A549 (cell line): ENCODE measurements at regions not wholly inside any gene's neighbourhood (a gene's known extent, or its start where the extent isn't known, plus 50 kb on each side); places are given as distances from the start of the nearest gene placed in this dataset.

ENCODE experiments used
- ATAC-seq, 2 experiments: fragments of 200-7000 bp in 1 of 2; fragments of >200 bp in 1 of 2; cut with Nextera tagmentation in 1 of 2; cut with Tn5 transposase in 1 of 2; 3 replicates each; pipeline versions ENCODE4 v1.8.0 to v1.9.1; 2018 to 2020; ENCODE audit warnings: mild to moderate bottlenecking in 1 of 2, moderate library complexity in 1 of 2
- CTCF ChIA-PET: fragments of 300-600 bp; sonication (Branson Sonifier 250); formaldehyde crosslinking; extraction: SDS; loops from one replicate; lab custom pipeline; 2021; ENCODE audit warnings: antibody characterized with exemption, inconsistent platforms; lab: Yijun Ruan, JAX
- POLR2A ChIA-PET: fragments of 350-600 bp; formaldehyde crosslinking; extraction: SDS; loops from one replicate; lab custom pipeline; 2021; ENCODE audit warnings: antibody characterized with exemption, inconsistent platforms; lab: Yijun Ruan, JAX
- DNase-seq, 2 experiments: peaks; one replicate each; pipeline versions ENCODE4 v3.0.0 to v3.0.0-alpha.2; 2011 to 2016; ENCODE audit warnings: low read depth in 1 of 2, low spot score in 1 of 2
- FAIRE-seq: peaks from 2 replicates; lab custom pipeline; 2011; peaks lifted over from hg19 to GRCh38; lab: Jason Lieb, UNC
- H3K27ac ChIP-seq, 2 experiments: fragments of >200 bp; sonication (Bioruptor Twin); formaldehyde crosslinking; 3 replicates each; pipeline ENCODE4 v1.5.1; 2016 to 2017
- H3K4me1 ChIP-seq: fragments of >200 bp; sonication (Bioruptor Twin); formaldehyde crosslinking; 3 replicates; pipeline ENCODE4 v1.6.1; 2016
- H3K4me2 ChIP-seq: fragments of >200 bp; sonication (Bioruptor Twin); formaldehyde crosslinking; 3 replicates; pipeline ENCODE4 v1.6.1; 2016
- H3K4me3 ChIP-seq: fragments of >200 bp; sonication (Bioruptor Twin); formaldehyde crosslinking; 3 replicates; pipeline ENCODE4 v1.5.1; 2016
- H3K9me3 ChIP-seq: fragments of >200 bp; sonication (Bioruptor Twin); formaldehyde crosslinking; 3 replicates; pipeline ENCODE4 v1.6.1; 2016
- CBX2 ChIP-seq: fragments of 200-600 bp; sonication (generic); IDR thresholded peaks from 2 replicates; pipeline ENCODE4 v1.6.1; 2016; ENCODE audit warnings: low read depth, mild to moderate bottlenecking, borderline replicate concordance
- CBX8 ChIP-seq: fragments of 200-600 bp; sonication (generic); IDR thresholded peaks from 2 replicates; pipeline ENCODE4 v1.6.1; 2016
- CEBPB ChIP-seq, 2 experiments: fragments of >200 bp in 1 of 2; sonication (Bioruptor Twin) in 1 of 2; formaldehyde crosslinking in 1 of 2; IDR thresholded peaks; 2 replicates each; pipeline ENCODE4 v1.6.1; 2012 to 2016
- CHD4 ChIP-seq: fragments of 200-600 bp; sonication (generic); IDR thresholded peaks from 2 replicates; pipeline ENCODE4 v1.6.1; 2016; ENCODE audit warnings: antibody characterized with exemption, mild to moderate bottlenecking, borderline replicate concordance
- CTCF ChIP-seq: fragments of >200 bp; sonication (Bioruptor Twin); formaldehyde crosslinking; IDR thresholded peaks from 3 replicates; pipeline ENCODE4 v1.5.1; 2016
- E2F6 ChIP-seq: IDR thresholded peaks from 2 replicates; pipeline ENCODE4 v1.6.1; 2012; ENCODE audit warnings: low read depth, borderline replicate concordance
- EHMT2 ChIP-seq: fragments of 200-600 bp; sonication (generic); IDR thresholded peaks from 2 replicates; pipeline ENCODE4 v1.6.1; 2016; ENCODE audit warnings: antibody characterized with exemption, low read depth, mild to moderate bottlenecking, moderate library complexity
- ESRRA ChIP-seq: fragments of 150-350 bp; IDR thresholded peaks from 2 replicates; pipeline ENCODE4 v1.6.1; 2014; ENCODE audit warnings: mild to moderate bottlenecking, low read length, borderline replicate concordance
- FOSB ChIP-seq: fragments of 250-450 bp; sonication (Bioruptor Pico); IDR thresholded peaks from 2 replicates; pipeline ENCODE4 v1.5.0; 2020; ENCODE audit warnings: mild to moderate bottlenecking, moderate library complexity
- FOSL2 ChIP-seq, 2 experiments: fragments of 450-650 bp in 1 of 2; fragments of >200 bp in 1 of 2; sonication (Bioruptor Twin) in 1 of 2; formaldehyde crosslinking; IDR thresholded peaks; 2 replicates each; pipeline versions ENCODE4 v1.5.0 to v1.6.1; 2016 to 2020; ENCODE audit warnings: mild to moderate bottlenecking in 1 of 2, moderate library complexity in 1 of 2
- GATA3 ChIP-seq: IDR thresholded peaks from 2 replicates; pipeline ENCODE4 v1.6.1; 2012; ENCODE audit warnings: borderline replicate concordance
- HOXB5 ChIP-seq: fragments of 250-450 bp; sonication (Bioruptor Pico); IDR thresholded peaks from 2 replicates; pipeline ENCODE4 v1.5.0; 2020; ENCODE audit warnings: mild to moderate bottlenecking, moderate library complexity
- JUNB ChIP-seq: fragments of >200 bp; sonication (Bioruptor Twin); formaldehyde crosslinking; IDR thresholded peaks from 2 replicates; pipeline ENCODE4 v1.6.1; 2016
- MAFK ChIP-seq: fragments of 450-650 bp; IDR thresholded peaks from 2 replicates; pipeline ENCODE4 v1.6.1; 2014; ENCODE audit not compliant: partially characterized antibody
- MAZ ChIP-seq: fragments of 150-350 bp; IDR thresholded peaks from 2 replicates; pipeline ENCODE4 v1.6.1; 2014; ENCODE audit warnings: antibody characterized with exemption, low read depth, low read length, borderline replicate concordance
- NR3C1 ChIP-seq: fragments of >200 bp; sonication (Bioruptor Twin); formaldehyde crosslinking; IDR thresholded peaks from 3 replicates; pipeline ENCODE4 v1.6.1; 2017
- POLR2A ChIP-seq: IDR thresholded peaks from 2 replicates; pipeline ENCODE4 v1.6.1; 2012; ENCODE audit warnings: mild to moderate bottlenecking, low read length
- RCOR1 ChIP-seq: fragments of 150-350 bp; IDR thresholded peaks from 2 replicates; pipeline ENCODE4 v1.6.1; 2014; ENCODE audit warnings: antibody characterized with exemption, low read length, low read depth
- RFX5 ChIP-seq: fragments of 450-650 bp; IDR thresholded peaks from 2 replicates; pipeline ENCODE4 v1.7.1; 2014; ENCODE audit warnings: antibody characterized with exemption, mild to moderate bottlenecking, moderate library complexity
- SMC3 ChIP-seq: fragments of >200 bp; sonication (Bioruptor Twin); formaldehyde crosslinking; IDR thresholded peaks from 3 replicates; pipeline ENCODE4 v1.6.1; 2018; ENCODE audit warnings: inconsistent platforms
- SREBF2 ChIP-seq: fragments of 450-650 bp; IDR thresholded peaks from 2 replicates; pipeline ENCODE4 v1.6.1; 2014; ENCODE audit warnings: mild to moderate bottlenecking, moderate library complexity
- TP53 ChIP-seq: fragments of 250-450 bp; sonication (Bioruptor Pico); IDR thresholded peaks from 2 replicates; pipeline ENCODE4 v1.5.0; 2021; ENCODE audit warnings: mild to moderate bottlenecking, moderate library complexity
- WGBS: methylation state at CpG from one replicate; pipeline ENCODE4 v1.1.6; 2017; ENCODE audit errors: missing lambda C conversion rate; 5-methylcytosine and 5-hydroxymethylcytosine counted together
- TF ChIP-seq, protein P1 (sequence below): IDR thresholded peaks from 2 replicates; pipeline ENCODE4 v1.6.1; 2012
- TF ChIP-seq, protein P2 (sequence below): fragments of 150-350 bp; IDR thresholded peaks from 2 replicates; pipeline ENCODE4 v1.6.1; 2014; ENCODE audit warnings: low read depth, mild to moderate bottlenecking, low read length
- TF ChIP-seq, protein P3 (sequence below): fragments of 250-450 bp; sonication (Bioruptor Pico); IDR thresholded peaks from 2 replicates; pipeline ENCODE4 v1.5.0; 2021; ENCODE audit warnings: mild to moderate bottlenecking, moderate library complexity, borderline replicate concordance
- TF ChIP-seq, protein P4 (sequence below): fragments of >200 bp; sonication (Bioruptor Twin); formaldehyde crosslinking; IDR thresholded peaks from 2 replicates; pipeline ENCODE4 v1.6.1; 2016

GRCh38 chr22:49460592-49461281 lies 366.9 kb downstream of the BRD1 start (continued):
- TF ChIP-seq CTCF, result no peak
- TF ChIP-seq MAFK, result no peak
- TF ChIP-seq FOSL2 (IDR thresholded peaks at IDR 0.05), result no peak
- no peak for TF ChIP-seq FOSL2 (CRISPR knock-in tag; IDR thresholded peaks at IDR 0.05)
- TF ChIP-seq, protein P1, sequence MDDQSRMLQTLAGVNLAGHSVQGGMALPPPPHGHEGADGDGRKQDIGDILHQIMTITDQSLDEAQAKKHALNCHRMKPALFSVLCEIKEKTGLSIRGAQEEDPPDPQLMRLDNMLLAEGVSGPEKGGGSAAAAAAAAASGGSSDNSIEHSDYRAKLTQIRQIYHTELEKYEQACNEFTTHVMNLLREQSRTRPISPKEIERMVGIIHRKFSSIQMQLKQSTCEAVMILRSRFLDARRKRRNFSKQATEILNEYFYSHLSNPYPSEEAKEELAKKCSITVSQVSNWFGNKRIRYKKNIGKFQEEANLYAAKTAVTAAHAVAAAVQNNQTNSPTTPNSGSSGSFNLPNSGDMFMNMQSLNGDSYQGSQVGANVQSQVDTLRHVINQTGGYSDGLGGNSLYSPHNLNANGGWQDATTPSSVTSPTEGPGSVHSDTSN, result no peak
- TF ChIP-seq CEBPB (IDR thresholded peaks at IDR 0.05), result no peak
- no peak for TF ChIP-seq FOSB (CRISPR knock-in tag)
- TF ChIP-seq GATA3, result no peak
- no peak for TF ChIP-seq NR3C1
- TF ChIP-seq POLR2A, result no peak

- Histone ChIP-seq H3K9me3 (no peaks in the 10 kb centered on the region), H3K4me3 (no peak overlapping the region)
- DNase-seq, result no peak
- TF ChIP-seq CBX8 (no peak), HOXB5 (CRISPR knock-in tag) (no peak), CBX2 (no peak), POLR2A (no peak), JUNB (no peak)
- TF ChIP-seq, protein P2, sequence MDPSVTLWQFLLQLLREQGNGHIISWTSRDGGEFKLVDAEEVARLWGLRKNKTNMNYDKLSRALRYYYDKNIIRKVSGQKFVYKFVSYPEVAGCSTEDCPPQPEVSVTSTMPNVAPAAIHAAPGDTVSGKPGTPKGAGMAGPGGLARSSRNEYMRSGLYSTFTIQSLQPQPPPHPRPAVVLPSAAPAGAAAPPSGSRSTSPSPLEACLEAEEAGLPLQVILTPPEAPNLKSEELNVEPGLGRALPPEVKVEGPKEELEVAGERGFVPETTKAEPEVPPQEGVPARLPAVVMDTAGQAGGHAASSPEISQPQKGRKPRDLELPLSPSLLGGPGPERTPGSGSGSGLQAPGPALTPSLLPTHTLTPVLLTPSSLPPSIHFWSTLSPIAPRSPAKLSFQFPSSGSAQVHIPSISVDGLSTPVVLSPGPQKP, result no peak
- TF ChIP-seq, all 56 proteins: peak for 0
- H3K4me2 ChIP-seq, result no peak overlapping the region
- no peak overlapping the region for H3K27ac ChIP-seq
- ATAC-seq (no peak), FAIRE-seq (no peak)
- ChIA-PET POLR2A (no interaction called here), CTCF (no interaction called here)
- 8% methylated on average over 4 of the region's 5 CpGs for WGBS
- H3K4me1 ChIP-seq, result no peaks in the 10 kb centered on the region
Observed at GRCh38 chr22:49460091-49460490, 367.6 kb downstream of the BRD1 start.

DNA sequence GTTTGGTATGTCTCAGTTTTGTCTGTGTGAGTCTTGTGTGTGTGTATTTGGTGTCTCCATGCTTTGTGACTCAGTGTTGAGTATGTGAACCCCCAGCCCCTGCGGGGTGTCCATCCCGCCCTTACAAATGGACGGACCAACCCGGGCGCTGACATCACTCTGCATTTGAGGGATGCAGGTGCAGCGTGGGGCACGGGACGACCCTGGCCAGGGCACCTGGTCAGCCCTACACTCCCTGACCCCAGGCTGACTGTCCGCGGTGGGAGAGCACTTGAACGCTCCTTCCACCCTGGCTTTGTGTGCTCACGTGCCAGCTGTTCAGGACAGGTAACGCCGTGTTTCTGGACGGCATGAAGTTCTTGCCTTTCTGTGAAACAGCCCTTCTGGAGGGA lies 369.0 kb downstream of the BRD1 start:
- ATAC-seq (no peak), DNase-seq (no peak)
- POLR2A ChIA-PET, result no interaction called here
- Histone ChIP-seq H3K4me2 (no peak overlapping the region), H3K27ac (no peak overlapping the region)
- no peak for TF ChIP-seq EHMT2
- TF ChIP-seq RCOR1, result no peak
- TF ChIP-seq RFX5, result no peak
- TF ChIP-seq, all 56 proteins: peak for 0
- no peak for FAIRE-seq
- CTCF ChIA-PET, result no interaction called here
- WGBS, result 0% methylated on average over 2 of the region's 15 CpGs
- Histone ChIP-seq H3K4me3 (no peak overlapping the region), H3K4me1 (no peaks in the 10 kb centered on the region), H3K9me3 (no peaks in the 10 kb centered on the region)

DNA sequence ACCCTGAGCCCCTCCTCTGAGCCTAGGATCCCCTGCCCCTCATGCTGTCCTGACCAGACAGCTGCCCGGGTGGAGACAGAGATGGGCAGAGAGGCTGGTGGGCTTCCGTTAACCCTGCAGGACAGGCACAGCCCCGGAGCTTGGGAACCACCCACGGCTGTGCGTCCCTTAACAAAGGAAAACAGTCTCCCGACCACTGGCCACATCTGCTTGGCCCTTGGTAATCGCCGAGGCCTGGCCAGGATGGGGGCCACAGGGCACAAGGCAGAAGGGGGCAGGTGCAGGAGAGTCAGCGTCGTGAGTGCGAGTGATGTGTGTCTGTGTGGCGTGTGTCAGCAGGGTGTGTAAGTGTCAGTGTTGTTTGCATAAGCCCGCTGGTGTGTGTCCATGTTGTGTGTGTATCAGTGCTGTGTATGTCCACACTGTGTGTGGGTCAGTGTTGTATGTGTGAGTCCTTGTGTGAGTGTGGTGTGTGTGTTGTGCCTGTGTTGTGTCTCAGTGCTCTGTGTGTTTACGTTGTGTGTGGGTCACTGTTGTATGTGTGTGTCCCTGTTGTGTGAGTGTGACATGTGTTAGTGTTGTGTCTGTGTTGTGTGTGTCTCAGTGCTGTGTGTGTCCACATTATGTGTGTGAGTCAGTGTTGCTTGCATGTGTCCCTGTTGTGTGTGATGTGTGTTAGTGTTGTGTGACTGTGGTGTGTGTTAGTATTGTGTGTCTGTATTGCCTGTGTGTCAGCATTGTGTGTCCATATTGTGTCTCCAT lies 369.5 kb downstream of the BRD1 start:
- no peak for FAIRE-seq
- TF ChIP-seq MAZ (no peak), JUNB (no peak), ESRRA (no peak), CHD4 (no peak), CEBPB (IDR thresholded peaks at IDR 0.05) (no peak), E2F6 (no peak), TP53 (CRISPR knock-in tag) (no peak), SREBF2 (no peak), EHMT2 (no peak), SMC3 (no peak)
- TF ChIP-seq, protein P3, sequence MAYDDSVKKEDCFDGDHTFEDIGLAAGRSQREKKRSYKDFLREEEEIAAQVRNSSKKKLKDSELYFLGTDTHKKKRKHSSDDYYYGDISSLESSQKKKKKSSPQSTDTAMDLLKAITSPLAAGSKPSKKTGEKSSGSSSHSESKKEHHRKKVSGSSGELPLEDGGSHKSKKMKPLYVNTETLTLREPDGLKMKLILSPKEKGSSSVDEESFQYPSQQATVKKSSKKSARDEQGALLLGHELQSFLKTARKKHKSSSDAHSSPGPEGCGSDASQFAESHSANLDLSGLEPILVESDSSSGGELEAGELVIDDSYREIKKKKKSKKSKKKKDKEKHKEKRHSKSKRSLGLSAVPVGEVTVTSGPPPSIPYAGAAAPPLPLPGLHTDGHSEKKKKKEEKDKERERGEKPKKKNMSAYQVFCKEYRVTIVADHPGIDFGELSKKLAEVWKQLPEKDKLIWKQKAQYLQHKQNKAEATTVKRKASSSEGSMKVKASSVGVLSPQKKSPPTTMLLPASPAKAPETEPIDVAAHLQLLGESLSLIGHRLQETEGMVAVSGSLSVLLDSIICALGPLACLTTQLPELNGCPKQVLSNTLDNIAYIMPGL (CRISPR knock-in tag), result no peak
- TF ChIP-seq, protein P4, sequence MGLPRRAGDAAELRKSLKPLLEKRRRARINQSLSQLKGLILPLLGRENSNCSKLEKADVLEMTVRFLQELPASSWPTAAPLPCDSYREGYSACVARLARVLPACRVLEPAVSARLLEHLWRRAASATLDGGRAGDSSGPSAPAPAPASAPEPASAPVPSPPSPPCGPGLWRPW, result no peak

More for the DNA sequence above, 369.5 kb downstream of the BRD1 start:
- 20% methylated on average over 5 of the region's 14 CpGs for WGBS
- ChIA-PET CTCF (no interaction called here), POLR2A (no interaction called here)
- H3K4me1 ChIP-seq, result no peaks in the 10 kb centered on the region
- DNase-seq (no peak), ATAC-seq (no peak)
- H3K27ac ChIP-seq, result no peak overlapping the region
- no peak overlapping the region for H3K4me3 ChIP-seq
- no peak overlapping the region for H3K4me2 ChIP-seq
- no peaks in the 10 kb centered on the region for H3K9me3 ChIP-seq
